Esophagus squamous epithelium (tissue), 5 donors: ENCODE measurements at regions not wholly inside any gene's neighbourhood (a gene's known extent, or its start where the extent isn't known, plus 50 kb on each side); places are given as distances from the start of the nearest gene placed in this dataset.

Experiments used
- DNase-seq: peaks from one replicate; lab custom pipeline; 2025; lab: John Stamatoyannopoulos, UW
- H3K27ac ChIP-seq, 4 donors: fragments of 200-600 bp; sonication (generic); one replicate each; pipeline ENCODE4 v1.5.1; 2016 to 2019; ENCODE audit warnings: mild to moderate bottlenecking in 1 of 4
- H3K27me3 ChIP-seq, 4 donors: fragments of 200-600 bp; sonication (generic); 1 replicate in 3 of 4; 2 replicates in 1 of 4; pipeline versions ENCODE4 v1.5.1 to v1.6.0; 2017 to 2021; ENCODE audit warnings: antibody characterized with exemption in 1 of 4
- H3K36me3 ChIP-seq, 3 donors: fragments of 200-600 bp; sonication (generic); one replicate each; pipeline ENCODE4 v1.5.1; 2016 to 2019
- H3K4me1 ChIP-seq, 3 donors: fragments of 200-600 bp; sonication (generic); one replicate each; pipeline ENCODE4 v1.5.1; 2017 to 2019
- H3K4me3 ChIP-seq, 4 donors: fragments of 200-600 bp; sonication (generic); 1 replicate in 3 of 4; 2 replicates in 1 of 4; pipeline ENCODE4 v1.5.1; 2016 to 2019; ENCODE audit warnings: mild to moderate bottlenecking in 2 of 4, moderate library complexity in 1 of 4
- H3K9me3 ChIP-seq, 3 donors: fragments of 200-600 bp; sonication (generic); one replicate each; pipeline ENCODE4 v1.5.1; 2016 to 2019
- POLR2A ChIP-seq, 4 donors: fragments of 450-650 bp; IDR thresholded peaks; one replicate each; pipeline ENCODE4 v1.6.1; 2017; ENCODE audit warnings: antibody characterized with exemption in 4 of 4, mild to moderate bottlenecking in 4 of 4, moderate library complexity in 3 of 4
- WGBS, 2 donors: methylation state at CpG; one replicate each; pipeline ENCODE4 v1.1.5; 2018; 5-methylcytosine and 5-hydroxymethylcytosine counted together
- intact Hi-C: fragments of 100-400 bp; cut with DNase I; formaldehyde crosslinking; loops from one replicate; pipeline ENCODE4 v1.15.0; 2022
- TF ChIP-seq, protein P1 (sequence below), 6 experiments: fragments of 450-650 bp in 4 of 6; fragments of 200-600 bp in 2 of 6; sonication (generic) in 2 of 6; IDR thresholded peaks; one replicate each; pipeline ENCODE4 v1.5.1; 2016 to 2019; ENCODE audit warnings: antibody characterized with exemption in 6 of 6, mild to moderate bottlenecking in 4 of 6, moderate library complexity in 4 of 6
- donor health status: DM: yes; HTN: yes; CAD: no.

- Histone ChIP-seq H3K4me3 (no peak overlapping the region), H3K9me3 (no peaks in the 10 kb centered on the region), H3K27me3 (no peaks in the 10 kb centered on the region), H3K27ac (no peak overlapping the region), H3K4me1 (no peaks in the 10 kb centered on the region), H3K36me3 (no peaks in the 10 kb centered on the region)
- WGBS, 2 donors, result 37 to 43% methylated on average over 1 of the region's 1 CpG
- no peak for DNase-seq
- intact Hi-C loops, result no loop called here
- TF ChIP-seq POLR2A (IDR thresholded peaks at IDR 0.05), result no peak
- TF ChIP-seq, protein P1, sequence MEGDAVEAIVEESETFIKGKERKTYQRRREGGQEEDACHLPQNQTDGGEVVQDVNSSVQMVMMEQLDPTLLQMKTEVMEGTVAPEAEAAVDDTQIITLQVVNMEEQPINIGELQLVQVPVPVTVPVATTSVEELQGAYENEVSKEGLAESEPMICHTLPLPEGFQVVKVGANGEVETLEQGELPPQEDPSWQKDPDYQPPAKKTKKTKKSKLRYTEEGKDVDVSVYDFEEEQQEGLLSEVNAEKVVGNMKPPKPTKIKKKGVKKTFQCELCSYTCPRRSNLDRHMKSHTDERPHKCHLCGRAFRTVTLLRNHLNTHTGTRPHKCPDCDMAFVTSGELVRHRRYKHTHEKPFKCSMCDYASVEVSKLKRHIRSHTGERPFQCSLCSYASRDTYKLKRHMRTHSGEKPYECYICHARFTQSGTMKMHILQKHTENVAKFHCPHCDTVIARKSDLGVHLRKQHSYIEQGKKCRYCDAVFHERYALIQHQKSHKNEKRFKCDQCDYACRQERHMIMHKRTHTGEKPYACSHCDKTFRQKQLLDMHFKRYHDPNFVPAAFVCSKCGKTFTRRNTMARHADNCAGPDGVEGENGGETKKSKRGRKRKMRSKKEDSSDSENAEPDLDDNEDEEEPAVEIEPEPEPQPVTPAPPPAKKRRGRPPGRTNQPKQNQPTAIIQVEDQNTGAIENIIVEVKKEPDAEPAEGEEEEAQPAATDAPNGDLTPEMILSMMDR (IDR thresholded peaks at IDR 0.05), result no peak
Observed at GRCh38 chr3:20701641-20702040, 515.6 kb upstream of the SGO1 start.

- DNase-seq, result no peak
- WGBS, 2 donors, result 37 to 47% methylated on average over 2 of the region's 2 CpGs
Observed at GRCh38 chr3:20700714-20701113, 514.7 kb upstream of the SGO1 start.

DNA sequence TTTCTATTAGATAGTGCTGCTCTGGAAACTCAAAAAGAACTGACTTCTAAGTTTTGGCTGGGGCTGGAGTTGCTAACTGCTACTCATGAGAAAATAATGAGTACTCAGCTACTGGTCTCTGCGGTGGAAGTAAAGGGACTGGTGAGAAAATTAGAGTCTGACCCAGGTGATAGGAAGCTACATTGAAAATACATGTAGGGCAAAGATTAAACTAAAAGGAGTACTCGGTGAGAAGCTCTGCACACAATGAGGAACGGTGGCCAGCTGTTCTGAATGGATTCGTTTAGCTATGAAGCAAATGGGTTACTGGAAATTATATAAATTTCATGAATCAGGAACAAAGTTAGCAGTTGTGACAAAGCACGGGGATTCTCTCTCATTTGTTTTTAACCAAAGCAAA lies 512.9 kb upstream of the SGO1 start:
- intact Hi-C loops, result no loop called here
- no peaks in the 10 kb centered on the region for H3K27me3 ChIP-seq
- no peak overlapping the region for H3K4me3 ChIP-seq
- TF ChIP-seq, protein P1 (IDR thresholded peaks at IDR 0.05), result no peak
- no peak for TF ChIP-seq POLR2A (IDR thresholded peaks at IDR 0.05)
- DNase-seq, result no peak
- 73 to 80% methylated on average over 5 of the region's 5 CpGs for WGBS, 2 donors
- no peaks in the 10 kb centered on the region for H3K4me1 ChIP-seq
- no peak overlapping the region for H3K27ac ChIP-seq
- no peaks in the 10 kb centered on the region for H3K9me3 ChIP-seq
- no peaks in the 10 kb centered on the region for H3K36me3 ChIP-seq

More at GRCh38 chr3:20700714-20701113, 514.7 kb upstream of the SGO1 start:
- H3K9me3 ChIP-seq, result no peaks in the 10 kb centered on the region
- H3K4me1 ChIP-seq, result no peaks in the 10 kb centered on the region
- TF ChIP-seq, protein P1 (IDR thresholded peaks at IDR 0.05), result no peak
- no peak for TF ChIP-seq POLR2A (IDR thresholded peaks at IDR 0.05)
- H3K27ac ChIP-seq, result no peak overlapping the region
- H3K27me3 ChIP-seq, result no peaks in the 10 kb centered on the region
- no peaks in the 10 kb centered on the region for H3K36me3 ChIP-seq
- intact Hi-C loops, result no loop called here
- no peak overlapping the region for H3K4me3 ChIP-seq

DNA sequence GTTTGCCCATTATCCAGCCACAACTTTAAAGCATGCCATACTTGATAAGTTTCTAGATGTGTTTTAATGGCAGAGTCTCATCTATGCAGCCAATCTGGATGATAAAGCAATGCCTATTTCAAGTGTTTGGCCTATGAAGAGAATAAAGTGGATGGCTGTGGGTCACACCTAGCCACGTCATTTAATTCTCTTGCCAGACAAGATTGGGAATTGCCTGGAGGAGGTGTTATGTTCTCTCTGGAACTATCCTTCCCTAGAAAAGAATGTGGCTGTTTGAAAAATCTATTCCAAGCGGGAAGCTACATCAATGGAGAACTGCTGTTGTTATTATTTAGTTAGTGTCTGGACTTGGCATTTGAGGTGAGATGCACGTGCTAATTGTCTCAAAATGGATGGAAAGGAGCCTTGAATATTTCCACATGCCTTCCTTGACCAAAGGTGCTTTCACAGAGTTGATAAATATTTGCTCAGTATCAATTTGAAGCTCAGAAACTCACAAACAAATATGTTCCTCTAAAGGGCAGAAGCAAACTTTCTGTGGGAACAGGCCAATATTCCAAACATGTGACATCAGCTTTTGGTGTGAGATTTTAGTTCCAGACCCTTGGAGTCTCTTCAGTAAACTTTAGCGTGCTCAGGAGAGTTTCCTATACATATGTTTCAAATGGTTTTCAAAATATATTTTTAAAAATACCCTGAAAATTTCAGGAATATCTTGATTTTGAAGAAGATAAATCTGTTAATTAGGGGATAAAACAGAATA lies 510.6 kb upstream of the SGO1 start:
- Histone ChIP-seq H3K9me3 (no peaks in the 10 kb centered on the region), H3K27me3 (no peaks in the 10 kb centered on the region), H3K27ac (no peak overlapping the region), H3K4me1 (no peaks in the 10 kb centered on the region), H3K4me3 (no peak overlapping the region), H3K36me3 (no peaks in the 10 kb centered on the region)
- 45 to 60% methylated on average over 4 of the region's 4 CpGs for WGBS, 2 donors
- intact Hi-C loops, result no loop called here
- TF ChIP-seq, protein P1 (IDR thresholded peaks at IDR 0.05), result no peak
- TF ChIP-seq POLR2A (IDR thresholded peaks at IDR 0.05), result no peak
- no peak for DNase-seq

DNA sequence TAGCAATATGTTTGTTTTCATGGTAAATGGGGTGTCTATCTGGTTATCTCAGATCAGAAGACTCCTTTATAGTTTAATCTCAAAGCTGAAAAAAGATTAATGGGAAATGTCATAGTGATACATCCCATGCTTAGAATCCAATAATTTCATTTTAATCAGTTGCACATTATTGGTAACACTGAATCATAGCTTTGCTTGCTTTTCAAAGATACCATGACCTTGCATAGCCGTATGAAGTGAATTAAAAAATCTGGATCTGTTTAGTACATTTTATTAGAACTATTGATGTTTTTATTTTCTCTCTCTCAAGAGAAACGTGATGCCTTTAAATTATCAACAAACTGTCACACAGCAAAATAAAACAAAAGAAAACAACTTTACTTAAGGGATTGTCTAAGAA lies 506.7 kb upstream of the SGO1 start:
- H3K4me1 ChIP-seq, result no peaks in the 10 kb centered on the region
- TF ChIP-seq, protein P1 (IDR thresholded peaks at IDR 0.05), result no peak
- no peak for TF ChIP-seq POLR2A (IDR thresholded peaks at IDR 0.05)
- WGBS, 2 donors, result 48 to 57% methylated on average over 2 of the region's 2 CpGs
- H3K27me3 ChIP-seq, result no peaks in the 10 kb centered on the region
- no peak for DNase-seq
- intact Hi-C loops, result no loop called here
- H3K27ac ChIP-seq, result no peak overlapping the region
- H3K9me3 ChIP-seq, result no peaks in the 10 kb centered on the region
- no peak overlapping the region for H3K4me3 ChIP-seq
- no peaks in the 10 kb centered on the region for H3K36me3 ChIP-seq
